Activated CD8-positive, alpha-beta memory T cell treated with anti-CD3 and anti-CD28 coated beads, Interleukin-2, amount 10 ng/mL, durations not matched to agents 7 days and 5 days (primary cell): ENCODE measurements at regions not wholly inside any gene's neighbourhood (a gene's known extent, or its start where the extent isn't known, plus 50 kb on each side); places are given as distances from the start of the nearest gene placed in this dataset.

ENCODE experiments used
- ATAC-seq: fragments of 150-1000 bp; cut with Tn5 transposase; one replicate; pipeline ENCODE4 v1.10.0; 2021; ENCODE audit warnings: moderate library complexity
- CTCF ChIA-PET: fragments of 350-600 bp; sonication (Branson Sonifier 250); formaldehyde crosslinking; loops from one replicate; lab custom pipeline; 2021; ENCODE audit warnings: antibody characterized with exemption; lab: Charles Lee
- DNase-seq: peaks from one replicate; pipeline ENCODE4 v3.0.0-alpha.2; 2020
- H3K27ac Mint-ChIP-seq: one replicate; pipeline ENCODE4 v1.8.0; 2021; ENCODE audit warnings: mild to moderate bottlenecking, mixed read lengths
- H3K27me3 Mint-ChIP-seq: one replicate; pipeline ENCODE4 v1.8.0; 2021; ENCODE audit warnings: mixed read lengths
- H3K36me3 Mint-ChIP-seq: one replicate; pipeline ENCODE4 v1.8.0; 2021; ENCODE audit warnings: mild to moderate bottlenecking, mixed read lengths
- H3K4me1 Mint-ChIP-seq: one replicate; pipeline ENCODE4 v1.8.0; 2021; ENCODE audit warnings: mixed read lengths
- H3K4me3 Mint-ChIP-seq: one replicate; pipeline ENCODE4 v1.8.0; 2021; ENCODE audit warnings: mild to moderate bottlenecking, moderate library complexity, mixed read lengths
- H3K9me3 Mint-ChIP-seq: one replicate; pipeline ENCODE4 v1.8.0; 2022; ENCODE audit warnings: low read depth, mixed read lengths

DNA sequence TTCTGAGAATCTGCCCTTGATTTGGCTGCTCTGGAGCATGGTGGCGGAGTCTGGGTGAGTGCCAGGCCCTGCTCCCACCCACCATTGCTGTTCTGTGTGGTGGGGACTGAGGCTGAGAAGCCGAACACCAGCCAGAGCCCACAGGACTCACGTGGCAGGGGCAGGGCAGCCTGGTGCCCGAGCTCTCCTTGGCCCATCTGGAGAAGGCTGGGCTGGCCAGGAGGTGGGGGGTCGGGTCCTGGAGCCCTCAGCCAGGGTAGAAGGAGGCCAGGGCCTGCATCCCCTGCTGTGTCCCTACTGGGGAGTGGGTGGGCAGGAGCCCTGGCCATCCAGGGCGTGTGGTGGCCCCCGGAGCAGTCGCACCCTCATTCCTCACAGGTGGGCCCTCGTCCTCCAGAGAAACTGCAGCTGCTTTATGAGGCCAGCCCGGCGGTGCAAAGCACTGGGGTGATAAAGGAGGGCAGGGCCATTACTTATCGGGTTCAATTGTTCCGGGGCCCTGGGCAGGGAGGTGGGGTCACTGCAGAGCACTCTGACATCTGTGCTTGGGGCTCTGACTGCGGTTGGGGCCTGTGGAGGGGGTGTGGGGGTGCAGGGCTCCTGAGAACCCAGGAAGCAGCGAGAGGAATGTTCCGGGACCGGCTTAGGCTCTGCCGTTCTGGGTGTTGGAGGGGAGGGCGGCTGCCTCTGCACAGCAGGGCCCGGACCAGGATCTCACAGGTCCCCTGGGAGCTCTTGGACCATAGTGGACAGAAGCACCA lies 217.5 kb upstream of the C14orf180 start:
- CTCF ChIA-PET = no interaction called here
- Mint-ChIP-seq H3K4me3 (no peak overlapping the region), H3K9me3 (no peaks in the 10 kb centered on the region), H3K27ac (no peak overlapping the region), H3K36me3 (no peaks in the 10 kb centered on the region), H3K27me3 (no peaks in the 10 kb centered on the region), H3K4me1 (no peaks in the 10 kb centered on the region)
- no peak for DNase-seq
- ATAC-seq = no peak

DNA sequence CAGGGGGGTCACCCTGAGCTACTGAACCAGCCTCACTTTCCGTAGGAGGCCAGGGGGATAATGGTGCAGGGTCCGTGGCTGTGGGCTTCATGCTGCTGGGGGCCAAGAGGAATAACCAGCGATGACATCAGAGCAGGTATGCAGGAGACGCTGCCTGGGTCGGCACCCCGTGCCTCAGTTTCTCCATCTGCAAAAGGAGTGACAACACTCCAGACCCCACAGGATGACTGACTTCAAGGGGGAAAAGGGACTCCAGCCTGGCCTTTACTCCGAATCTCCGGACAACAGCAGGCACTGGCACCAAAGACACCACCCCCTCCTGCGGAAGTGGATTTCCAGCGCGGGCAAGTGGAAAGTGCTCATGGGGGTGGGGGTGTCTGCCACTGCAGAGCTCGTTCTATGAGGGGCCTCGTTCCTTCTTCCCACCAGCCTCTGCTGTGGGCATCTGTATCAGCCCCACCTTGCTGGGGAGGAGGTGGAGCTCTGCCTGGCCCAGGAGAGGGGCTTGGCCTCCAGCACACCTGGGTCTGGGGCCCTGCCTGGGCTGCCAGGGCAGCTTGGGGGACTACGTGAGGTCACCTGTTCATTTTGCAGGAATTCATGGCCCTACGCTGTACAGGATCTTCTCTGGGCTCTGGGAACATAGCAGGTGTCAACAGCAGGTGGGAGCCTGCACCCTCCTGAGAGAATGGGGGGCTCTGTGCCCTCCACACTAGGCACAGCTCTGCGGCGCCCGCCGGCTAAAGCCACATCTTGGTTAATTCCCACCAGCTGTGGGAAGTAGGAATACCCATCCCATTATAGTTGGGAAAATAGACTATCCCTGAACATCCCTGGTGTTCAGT lies 216.6 kb upstream of the C14orf180 start:
- ATAC-seq (no peak), DNase-seq (no peak)
- no peaks in the 10 kb centered on the region for H3K36me3 Mint-ChIP-seq
- CTCF ChIA-PET = no interaction called here
- H3K27ac Mint-ChIP-seq = no peak overlapping the region
- H3K9me3 Mint-ChIP-seq = no peaks in the 10 kb centered on the region
- H3K4me3 Mint-ChIP-seq = no peak overlapping the region
- H3K27me3 Mint-ChIP-seq = no peaks in the 10 kb centered on the region
- H3K4me1 Mint-ChIP-seq = no peaks in the 10 kb centered on the region

GRCh38 chr14:104363891-104364760 lies 215.4 kb upstream of the C14orf180 start:
- no peak for ATAC-seq
- DNase-seq = no peak
- no peaks in the 10 kb centered on the region for H3K27me3 Mint-ChIP-seq
- no peaks in the 10 kb centered on the region for H3K36me3 Mint-ChIP-seq
- no peaks in the 10 kb centered on the region for H3K4me1 Mint-ChIP-seq
- CTCF ChIA-PET = no interaction called here
- H3K9me3 Mint-ChIP-seq = no peaks in the 10 kb centered on the region
- H3K4me3 Mint-ChIP-seq = no peak overlapping the region
- H3K27ac Mint-ChIP-seq = no peak overlapping the region

DNA sequence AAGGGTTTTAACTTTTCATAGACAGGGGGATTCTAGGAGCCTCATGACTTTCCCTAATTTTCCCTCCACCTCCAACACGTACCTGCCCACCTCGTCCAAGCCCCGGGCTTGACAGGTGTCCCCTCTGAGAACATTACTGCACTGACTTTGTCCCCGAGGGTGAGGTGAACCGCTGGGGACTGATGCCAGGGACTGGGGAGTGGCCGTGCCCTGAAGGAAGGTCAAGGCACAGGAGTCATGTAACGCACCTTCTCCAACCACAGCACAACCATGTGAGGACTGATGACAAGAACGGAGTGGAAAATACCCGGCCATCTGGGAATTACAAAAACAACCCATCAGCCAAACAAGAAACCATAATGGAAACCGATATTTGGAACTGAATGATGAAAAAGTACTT lies 214.7 kb upstream of the C14orf180 start:
- Mint-ChIP-seq H3K4me3 (no peak overlapping the region), H3K27me3 (no peaks in the 10 kb centered on the region), H3K4me1 (no peaks in the 10 kb centered on the region), H3K36me3 (no peaks in the 10 kb centered on the region), H3K27ac (no peak overlapping the region), H3K9me3 (no peaks in the 10 kb centered on the region)
- no peak for ATAC-seq
- DNase-seq = no peak
- CTCF ChIA-PET = no interaction called here

DNA sequence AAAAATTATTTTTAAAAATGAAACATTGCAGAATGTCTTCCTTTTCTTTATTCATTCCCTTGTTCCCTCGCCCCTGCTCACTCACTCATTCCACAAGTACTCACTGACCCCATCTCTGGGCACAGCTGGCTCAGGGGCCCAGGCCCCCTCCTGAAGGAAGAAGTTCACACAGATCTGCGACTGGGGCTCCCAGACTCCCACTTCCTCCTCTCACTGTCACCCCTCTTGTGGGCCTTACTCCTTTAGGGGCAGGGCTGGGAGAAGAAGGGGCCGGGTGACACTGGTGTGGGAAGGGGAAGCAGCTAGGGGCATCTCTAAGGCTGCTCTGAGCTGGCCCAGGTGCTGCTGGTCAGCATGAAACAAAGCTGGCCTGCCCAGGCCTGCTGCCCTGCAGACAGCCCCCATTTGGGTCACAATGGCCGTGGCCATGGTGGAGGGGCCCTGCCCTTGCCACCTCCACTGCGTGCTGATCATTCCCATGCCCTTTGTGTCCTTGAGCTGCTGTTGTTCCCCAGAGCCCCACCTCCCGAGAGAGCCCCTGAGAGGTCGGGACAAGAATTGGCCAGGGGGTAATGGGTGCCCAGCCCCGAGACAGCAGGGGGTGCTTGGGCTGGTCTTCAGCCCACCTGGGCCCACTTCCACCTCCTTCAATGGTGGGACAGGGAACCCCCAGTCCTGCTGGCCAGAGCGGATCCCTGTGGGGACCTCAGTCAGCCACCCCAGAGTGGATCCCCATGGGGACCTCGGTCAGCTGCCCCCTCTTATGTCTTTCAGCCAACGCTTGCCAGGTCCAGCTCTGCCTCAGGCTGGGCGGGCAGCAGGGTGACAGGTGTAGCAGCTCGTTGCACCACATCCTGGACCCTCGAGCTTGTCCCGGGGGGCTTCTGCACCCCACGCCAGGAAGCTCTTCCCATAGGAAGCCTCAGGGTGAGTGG lies 212.4 kb upstream of the C14orf180 start:
- CTCF ChIA-PET = no interaction called here
- DNase-seq (no peak), ATAC-seq (no peak)
- no peak overlapping the region for H3K27ac Mint-ChIP-seq
- no peak overlapping the region for H3K4me3 Mint-ChIP-seq
- no peaks in the 10 kb centered on the region for H3K27me3 Mint-ChIP-seq
- H3K9me3 Mint-ChIP-seq = no peaks in the 10 kb centered on the region
- H3K4me1 Mint-ChIP-seq = no peaks in the 10 kb centered on the region
- no peaks in the 10 kb centered on the region for H3K36me3 Mint-ChIP-seq

DNA sequence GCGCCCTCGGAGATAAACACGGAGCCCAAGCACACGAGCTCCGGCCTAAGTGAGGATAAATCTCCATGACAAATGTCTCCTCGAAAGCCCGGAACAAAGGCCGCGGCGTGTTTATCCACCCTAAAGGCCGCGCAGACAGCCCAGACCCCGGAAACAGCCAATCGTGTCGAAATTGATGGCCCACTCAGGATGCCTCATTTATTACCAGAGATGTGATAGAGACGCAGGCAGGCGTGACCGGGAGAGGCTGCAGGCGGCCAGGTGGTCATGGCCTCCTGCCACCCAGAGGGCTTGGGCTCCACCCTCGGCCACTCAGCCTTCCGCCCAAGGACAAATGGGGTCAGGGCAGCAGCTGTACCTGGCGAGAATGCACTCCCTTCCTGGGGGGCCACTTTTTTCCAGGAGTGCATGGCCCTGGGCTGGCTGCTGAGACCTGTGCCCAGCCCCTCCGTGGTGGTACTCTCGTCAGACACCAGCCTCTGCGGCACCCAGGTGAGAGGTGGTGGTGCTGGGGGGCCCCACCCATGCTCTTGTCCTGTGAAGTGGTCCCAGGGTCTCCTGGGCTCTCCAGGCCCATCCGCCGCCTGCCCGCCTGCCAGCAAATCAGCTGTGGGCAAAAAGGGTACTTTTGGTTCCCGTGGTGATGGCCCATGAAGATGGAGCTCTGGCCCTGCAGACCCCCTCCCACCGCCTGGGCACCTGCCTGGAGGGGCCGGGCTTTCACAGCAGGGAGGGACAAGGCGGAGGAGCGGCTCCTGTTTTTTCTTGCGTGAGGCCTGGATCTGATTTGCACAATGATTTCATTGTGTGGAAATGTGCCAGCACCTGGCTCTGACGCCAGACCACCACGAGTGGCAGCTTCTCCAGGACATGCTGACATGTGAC lies 211.5 kb upstream of the C14orf180 start:
- Mint-ChIP-seq H3K36me3 (no peaks in the 10 kb centered on the region), H3K4me1 (no peaks in the 10 kb centered on the region), H3K9me3 (no peaks in the 10 kb centered on the region), H3K4me3 (no peak overlapping the region), H3K27ac (no peak overlapping the region), H3K27me3 (no peaks in the 10 kb centered on the region)
- ATAC-seq = no peak
- CTCF ChIA-PET = no interaction called here
- no peak for DNase-seq

GRCh38 chr14:104368751-104369100 lies 210.8 kb upstream of the C14orf180 start:
- CTCF ChIA-PET = no interaction called here
- Mint-ChIP-seq H3K27ac (no peak overlapping the region), H3K9me3 (no peaks in the 10 kb centered on the region), H3K27me3 (no peaks in the 10 kb centered on the region), H3K36me3 (no peaks in the 10 kb centered on the region), H3K4me1 (no peaks in the 10 kb centered on the region), H3K4me3 (no peak overlapping the region)
- no peak for ATAC-seq
- DNase-seq = no peak

GRCh38 chr14:104369208-104369607 lies 210.4 kb upstream of the C14orf180 start:
- H3K36me3 Mint-ChIP-seq = no peaks in the 10 kb centered on the region
- DNase-seq = no peak
- H3K4me1 Mint-ChIP-seq = no peaks in the 10 kb centered on the region
- H3K27ac Mint-ChIP-seq = no peak overlapping the region
- no peaks in the 10 kb centered on the region for H3K9me3 Mint-ChIP-seq
- H3K27me3 Mint-ChIP-seq = no peaks in the 10 kb centered on the region
- H3K4me3 Mint-ChIP-seq = no peak overlapping the region
- CTCF ChIA-PET = no interaction called here
- no peak for ATAC-seq

- Mint-ChIP-seq H3K4me3 (no peak overlapping the region), H3K27ac (no peak overlapping the region), H3K4me1 (no peaks in the 10 kb centered on the region), H3K27me3 (no peaks in the 10 kb centered on the region), H3K9me3 (no peaks in the 10 kb centered on the region), H3K36me3 (no peaks in the 10 kb centered on the region)
- DNase-seq (no peak), ATAC-seq (no peak)
- CTCF ChIA-PET = no interaction called here
Measured at GRCh38 chr14:104370256-104370870, 209.2 kb upstream of the C14orf180 start.

- H3K27me3 Mint-ChIP-seq = no peaks in the 10 kb centered on the region
- no peaks in the 10 kb centered on the region for H3K9me3 Mint-ChIP-seq
- ATAC-seq = no peak
- H3K4me3 Mint-ChIP-seq = no peak overlapping the region
- no peaks in the 10 kb centered on the region for H3K36me3 Mint-ChIP-seq
- no peak for DNase-seq
- H3K4me1 Mint-ChIP-seq = no peaks in the 10 kb centered on the region
- CTCF ChIA-PET = no interaction called here
- H3K27ac Mint-ChIP-seq = no peak overlapping the region
Measured at GRCh38 chr14:104371031-104371430, 208.5 kb upstream of the C14orf180 start.

DNA sequence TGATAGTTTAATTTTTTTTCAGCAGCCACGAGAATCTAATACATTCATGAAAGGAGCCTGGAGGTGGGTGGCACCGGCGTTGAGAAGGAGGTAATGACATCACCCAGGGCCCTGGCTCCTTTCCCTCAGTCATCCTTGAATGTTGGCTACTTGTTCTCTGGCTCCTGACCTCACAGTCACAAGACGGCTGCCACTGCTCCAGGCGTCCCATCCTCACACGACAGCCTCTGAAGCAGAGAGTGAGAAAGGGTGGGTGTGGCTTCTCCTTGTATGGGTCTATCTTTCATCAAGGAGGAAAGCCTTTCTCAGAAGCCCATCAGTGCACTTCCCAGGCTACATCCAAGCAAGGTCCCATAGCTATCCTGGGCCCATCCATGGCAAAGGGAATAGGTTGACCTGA lies 207.6 kb upstream of the C14orf180 start:
- Mint-ChIP-seq H3K4me3 (no peak overlapping the region), H3K27ac (no peak overlapping the region), H3K9me3 (no peaks in the 10 kb centered on the region), H3K4me1 (no peaks in the 10 kb centered on the region), H3K27me3 (no peaks in the 10 kb centered on the region), H3K36me3 (no peaks in the 10 kb centered on the region)
- ATAC-seq (no peak), DNase-seq (no peak)
- CTCF ChIA-PET = no interaction called here
